GM18502 (cell line): ENCODE measurements at regions not wholly inside any gene's neighbourhood (a gene's known extent, or its start where the extent isn't known, plus 50 kb on each side); places are given as distances from the start of the nearest gene placed in this dataset.
"Not testable (repeated sequence)": the region's sequence is repeated elsewhere in the genome, so short reads cannot be mapped to it uniquely, and the experiment has no call there.

Experiments
- ATAC-seq: cut with Tn5 transposase; IDR thresholded peaks from one replicate; pipeline ENCODE4 v1.9.1; 2021; ENCODE audit warnings: mild to moderate bottlenecking; ENCODE audit not compliant: unreplicated experiment, poor library complexity

DNA sequence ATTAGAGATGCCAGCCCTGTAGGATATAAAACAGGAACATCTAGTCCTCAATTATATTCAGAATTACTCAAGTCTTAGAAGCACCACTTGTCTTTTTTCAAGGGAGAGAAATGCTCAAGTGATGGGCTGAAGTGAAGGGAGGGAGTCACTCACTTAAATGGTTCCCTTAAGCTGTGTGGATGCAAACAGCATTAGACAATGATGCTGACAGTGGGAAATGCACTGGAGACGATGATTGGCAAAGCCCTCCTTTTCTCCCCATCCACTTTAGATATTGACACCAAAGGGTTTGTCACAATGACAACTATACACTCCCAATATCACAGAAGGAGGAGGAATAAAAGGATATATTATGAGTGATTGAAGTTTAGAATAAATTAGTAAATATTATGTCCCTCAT is 491.4 kb upstream of the SMIM31 start:
- not testable (repeated sequence) for ATAC-seq

DNA sequence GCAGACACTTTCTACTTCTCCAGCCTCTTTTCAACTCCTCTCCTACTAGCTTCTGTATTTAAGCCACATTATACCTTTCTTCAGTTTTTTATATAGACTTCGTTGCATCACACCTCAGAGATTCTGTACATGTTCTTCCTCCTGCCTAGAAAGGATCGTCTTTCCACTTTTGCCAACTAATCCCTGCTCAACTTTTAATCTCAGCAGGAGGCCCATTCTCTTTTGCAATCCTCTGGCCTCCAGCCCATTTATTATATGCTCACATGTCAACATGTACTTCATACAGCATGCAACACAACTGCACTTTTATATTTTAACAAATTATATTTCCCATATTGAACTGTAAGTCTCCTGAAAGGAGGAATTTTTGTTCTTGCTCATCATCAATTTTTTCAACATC is 476.5 kb upstream of the SMIM31 start:
- ATAC-seq, result not testable (repeated sequence)

DNA sequence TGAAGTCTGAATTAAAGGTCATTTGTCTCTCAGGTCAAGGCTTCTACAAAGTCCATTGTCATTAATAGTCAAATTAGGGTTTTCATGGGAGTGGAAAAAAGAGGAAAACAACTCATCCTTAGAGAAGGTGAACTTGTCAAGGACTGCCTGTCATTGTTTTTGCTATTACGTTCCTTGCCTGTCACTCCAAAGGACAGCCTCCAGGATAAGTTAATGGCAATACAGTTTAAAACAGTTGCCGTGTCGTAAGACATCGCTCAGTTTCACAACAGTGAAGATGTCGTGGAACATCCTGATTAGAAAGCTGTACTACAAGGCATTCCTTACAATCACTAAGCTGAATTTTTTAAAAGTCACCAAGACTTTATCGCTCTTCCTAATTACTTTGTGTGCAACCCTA is 466.8 kb upstream of the SMIM31 start:
- no peak for ATAC-seq

DNA sequence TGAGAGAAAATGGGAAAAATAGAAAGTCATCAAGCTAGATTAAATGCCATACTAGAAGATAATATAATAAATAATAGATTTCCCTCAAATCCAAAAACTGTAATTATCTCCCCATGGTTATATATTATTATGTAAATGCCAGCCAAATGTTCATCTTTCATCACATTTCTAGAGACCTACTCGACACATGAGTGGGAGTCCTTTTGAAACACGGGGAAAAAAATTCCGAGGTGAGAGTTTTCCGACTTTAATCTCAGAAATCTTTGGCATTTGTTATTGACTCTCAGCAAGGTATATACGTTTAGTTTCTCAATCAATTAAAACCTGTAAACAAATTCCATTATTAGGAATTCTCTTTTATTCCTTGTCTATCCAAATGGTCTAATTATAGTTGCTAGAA is 465.4 kb upstream of the SMIM31 start:
- ATAC-seq, result no peak

DNA sequence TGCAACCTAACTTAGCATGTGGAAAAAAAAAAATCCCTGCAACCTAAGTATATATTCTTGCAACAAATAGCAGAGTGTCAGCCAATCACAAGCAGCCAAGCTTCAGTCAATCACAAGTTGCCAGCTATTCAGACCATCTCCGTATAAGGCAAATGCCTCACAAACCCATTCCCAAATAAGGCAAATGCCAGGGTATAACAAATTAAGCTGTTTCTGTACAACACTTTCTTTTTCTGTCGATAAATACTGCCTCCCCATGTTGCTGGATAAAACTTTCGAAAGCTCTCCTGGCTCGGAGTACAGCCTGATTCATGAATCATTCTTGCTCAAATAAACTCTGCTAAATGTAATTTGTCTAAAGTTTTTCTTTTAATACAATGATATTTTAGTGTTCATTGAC is 460.7 kb upstream of the SMIM31 start:
- no peak for ATAC-seq

DNA sequence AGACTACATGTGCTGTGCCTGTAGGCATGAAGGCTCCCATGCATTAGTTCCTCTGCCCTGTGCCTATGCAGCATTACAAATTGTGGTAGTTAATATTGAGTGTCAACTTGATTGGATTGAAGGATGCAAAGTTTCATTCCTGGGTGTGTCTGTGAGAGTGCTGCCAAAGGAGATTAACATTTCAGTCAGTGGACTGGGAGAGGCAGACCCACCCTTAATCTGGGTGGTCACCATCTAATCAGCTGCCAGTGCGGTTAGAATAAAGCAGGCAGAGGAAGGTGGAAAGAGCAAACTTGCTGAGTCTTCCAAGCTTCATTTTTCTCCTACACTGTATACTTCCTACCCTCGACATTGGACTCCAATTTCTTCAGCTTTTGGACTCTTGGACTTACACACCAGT is 460.2 kb upstream of the SMIM31 start:
- ATAC-seq, result no peak

DNA sequence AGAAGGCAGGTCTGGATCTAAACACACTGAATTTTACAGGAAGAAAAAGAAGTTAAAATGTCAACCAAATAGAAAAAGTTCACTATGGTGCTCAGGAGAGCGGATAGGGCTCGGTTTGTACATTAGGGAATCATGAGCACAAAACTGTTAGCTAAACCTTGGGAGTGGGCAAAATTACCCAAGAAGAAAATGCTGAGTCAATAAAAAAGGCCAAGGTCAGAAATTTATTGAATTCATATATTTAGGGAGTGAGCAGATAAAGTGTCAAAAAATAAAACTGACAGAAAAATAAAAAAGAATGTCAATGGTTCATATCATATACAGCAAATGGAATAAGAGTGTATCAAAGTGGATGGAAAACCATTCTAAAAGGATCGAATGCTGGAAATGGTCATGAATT is 452.5 kb upstream of the SMIM31 start:
- ATAC-seq, result no peak

DNA sequence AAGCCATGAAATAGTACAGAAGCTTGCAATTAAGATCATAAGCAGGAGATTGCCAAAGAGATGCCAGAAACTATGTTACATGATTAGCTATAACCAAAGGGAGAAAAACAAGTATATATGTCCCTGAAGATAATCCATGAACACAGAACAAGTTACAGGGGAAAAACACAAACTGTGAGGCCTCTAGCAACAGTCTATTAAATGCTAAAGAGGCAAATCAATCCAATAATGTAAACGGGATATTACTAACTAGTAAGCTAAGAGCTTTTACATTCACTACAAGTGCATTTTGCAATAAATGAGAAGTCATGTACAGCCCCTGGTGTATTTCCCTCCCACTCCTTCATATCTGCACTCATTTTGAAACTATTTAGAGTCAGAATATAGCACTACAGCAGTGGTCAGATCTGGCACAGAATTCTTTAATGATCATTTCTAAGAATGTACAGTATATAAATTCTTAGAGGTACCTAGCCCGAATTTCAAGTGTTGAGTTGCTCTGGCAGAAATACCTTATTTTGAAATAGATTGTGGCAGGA is 449.8 kb upstream of the SMIM31 start:
- peak; percentile 74 for ATAC-seq

DNA sequence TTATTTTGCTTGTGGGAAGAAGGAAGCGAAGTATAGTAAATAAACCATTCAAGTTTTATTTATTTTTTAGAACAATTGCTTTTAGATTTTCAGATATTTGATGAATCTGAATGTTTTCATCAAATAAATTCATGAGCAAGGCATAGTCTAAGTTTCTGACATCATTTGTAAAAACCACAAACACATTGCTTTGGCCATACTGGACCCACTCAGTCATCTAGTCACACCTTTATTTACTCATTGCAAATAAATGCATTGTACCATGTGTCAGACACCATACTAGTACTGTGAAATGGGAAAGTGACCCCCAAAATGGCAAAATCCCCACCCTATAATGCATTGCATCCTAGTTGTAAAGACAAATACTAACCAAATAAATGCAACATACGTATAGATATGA is 449.1 kb upstream of the SMIM31 start:
- ATAC-seq, result no peak

DNA sequence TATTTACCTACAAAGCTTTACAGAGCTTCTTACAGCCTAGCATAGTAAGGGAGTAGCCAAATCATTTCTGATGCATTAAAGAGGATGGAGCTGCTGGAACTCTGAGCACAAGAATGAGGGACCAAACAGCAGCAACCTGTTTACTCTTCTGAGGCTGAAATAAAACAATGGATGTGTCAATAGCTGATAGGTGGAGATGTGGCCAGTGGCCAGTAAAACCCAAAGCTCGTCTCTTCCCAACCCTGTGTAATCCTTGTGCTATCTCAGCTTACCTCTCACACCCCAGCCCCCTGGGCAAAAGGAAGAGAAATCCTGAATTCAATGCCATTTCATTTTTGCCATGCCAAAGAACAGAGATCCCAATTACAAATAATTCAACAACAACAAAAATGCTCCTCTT is 446.7 kb upstream of the SMIM31 start:
- ATAC-seq, result no peak

DNA sequence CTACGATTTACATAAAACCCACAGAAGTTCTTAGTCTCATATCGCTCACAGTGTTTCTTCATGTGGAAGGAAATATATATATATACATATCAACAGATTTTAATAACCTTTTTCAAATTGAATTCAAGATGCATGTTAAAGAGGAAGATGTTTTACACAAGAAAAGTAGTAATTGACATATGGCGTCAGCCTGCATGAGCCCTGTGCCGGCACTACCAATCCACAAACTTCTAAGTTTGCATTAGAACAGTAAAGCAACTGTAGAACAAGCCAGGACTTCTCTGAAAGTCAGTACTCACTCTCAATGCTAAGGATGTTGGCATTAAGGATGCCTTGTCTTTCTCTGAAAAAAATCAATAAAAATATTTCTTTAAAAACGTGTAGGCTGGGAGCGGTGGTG is 441.3 kb upstream of the SMIM31 start:
- no peak for ATAC-seq

DNA sequence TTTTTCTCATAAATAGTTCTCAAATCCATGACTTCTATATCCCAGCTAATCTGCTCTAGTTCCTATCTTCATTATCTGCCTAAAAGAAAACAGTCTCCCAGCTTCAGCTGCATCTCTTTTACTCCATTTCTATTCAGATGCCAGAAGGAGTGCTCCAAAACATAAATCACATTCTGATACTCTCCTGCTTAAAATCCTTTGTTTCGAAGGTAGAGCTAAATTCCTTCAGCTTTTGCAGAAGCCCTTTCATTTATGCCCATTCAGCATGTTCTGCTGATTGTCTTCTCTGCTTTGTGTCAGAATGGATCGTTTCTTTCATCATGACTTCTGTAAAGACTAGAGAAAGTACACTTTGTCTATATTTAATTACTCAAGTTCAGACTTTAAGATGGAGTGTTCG is 440.1 kb upstream of the SMIM31 start:
- ATAC-seq, result no peak

DNA sequence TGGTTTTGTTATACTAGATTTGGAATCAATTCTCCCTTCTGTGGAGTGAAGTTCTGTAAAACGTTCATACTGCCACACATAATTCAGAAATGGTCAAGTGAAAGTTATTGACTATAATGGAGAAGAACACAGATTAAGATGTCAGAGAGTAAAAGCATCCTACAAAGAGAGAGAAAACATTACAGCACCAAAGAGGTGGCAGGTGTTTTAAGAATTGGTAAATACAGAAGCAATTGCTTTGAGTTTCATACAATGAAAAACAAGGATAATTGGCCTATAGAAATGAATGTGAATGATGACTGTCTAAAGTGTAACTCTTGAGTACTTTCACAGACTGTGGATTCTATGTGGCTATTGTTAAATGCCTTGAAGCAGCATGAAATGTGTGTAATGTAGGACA is 435.6 kb upstream of the SMIM31 start:
- no peak for ATAC-seq

DNA sequence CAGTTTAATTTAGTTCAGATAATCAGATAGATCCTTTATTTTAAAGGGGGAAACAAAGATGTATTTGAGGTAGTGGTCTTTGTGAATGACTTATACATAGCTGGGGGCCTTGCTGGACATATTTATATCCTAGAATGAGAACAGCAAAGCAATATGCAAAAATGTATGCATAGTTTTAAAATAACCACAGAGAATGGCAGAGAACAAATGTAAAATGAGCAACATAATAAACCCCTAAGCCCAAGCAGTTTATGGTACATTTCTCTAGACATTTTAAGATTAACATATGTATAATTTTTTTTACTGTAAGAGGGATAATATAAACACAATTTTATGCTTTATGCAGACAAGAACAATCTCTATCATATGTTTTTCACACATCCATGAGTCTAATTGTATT is 434.2 kb upstream of the SMIM31 start:
- no peak for ATAC-seq

DNA sequence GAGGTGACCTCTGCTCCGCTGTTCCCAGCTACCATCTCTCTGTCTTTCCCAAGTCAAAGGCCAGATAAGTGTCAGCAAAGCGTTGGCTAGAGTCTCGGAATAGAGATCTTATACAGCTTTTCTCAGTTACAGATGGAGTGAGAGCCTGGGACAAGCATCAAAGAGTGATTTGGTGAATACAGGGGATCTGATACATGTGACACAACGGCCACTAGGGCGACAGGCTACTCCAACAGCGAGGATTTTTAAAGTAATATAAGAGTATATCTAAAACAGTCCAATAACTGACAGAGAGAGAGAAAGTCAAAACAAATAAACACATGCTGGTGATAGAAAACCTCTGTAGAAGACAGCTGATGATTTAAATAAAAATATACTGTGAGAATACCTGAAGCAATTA is 433.1 kb upstream of the SMIM31 start:
- no peak for ATAC-seq

DNA sequence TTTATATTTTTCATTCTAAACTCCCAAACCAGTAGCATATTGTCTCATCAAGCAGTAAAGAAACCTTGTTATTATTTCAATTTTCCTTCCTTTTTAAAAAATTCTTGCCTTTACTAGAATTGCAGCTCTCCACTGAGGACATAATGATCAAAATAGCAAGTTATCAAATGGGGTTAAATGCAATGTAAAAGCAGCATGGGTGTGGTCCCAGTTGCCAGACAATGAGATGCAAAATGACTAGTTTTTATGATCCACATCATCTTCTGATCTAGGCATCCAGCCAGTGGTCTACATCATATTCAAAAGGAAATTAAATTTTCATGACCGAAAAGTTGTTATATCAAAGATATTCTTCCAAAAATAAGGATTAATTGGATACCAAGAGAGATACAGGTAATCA is 427.9 kb upstream of the SMIM31 start:
- no peak for ATAC-seq

DNA sequence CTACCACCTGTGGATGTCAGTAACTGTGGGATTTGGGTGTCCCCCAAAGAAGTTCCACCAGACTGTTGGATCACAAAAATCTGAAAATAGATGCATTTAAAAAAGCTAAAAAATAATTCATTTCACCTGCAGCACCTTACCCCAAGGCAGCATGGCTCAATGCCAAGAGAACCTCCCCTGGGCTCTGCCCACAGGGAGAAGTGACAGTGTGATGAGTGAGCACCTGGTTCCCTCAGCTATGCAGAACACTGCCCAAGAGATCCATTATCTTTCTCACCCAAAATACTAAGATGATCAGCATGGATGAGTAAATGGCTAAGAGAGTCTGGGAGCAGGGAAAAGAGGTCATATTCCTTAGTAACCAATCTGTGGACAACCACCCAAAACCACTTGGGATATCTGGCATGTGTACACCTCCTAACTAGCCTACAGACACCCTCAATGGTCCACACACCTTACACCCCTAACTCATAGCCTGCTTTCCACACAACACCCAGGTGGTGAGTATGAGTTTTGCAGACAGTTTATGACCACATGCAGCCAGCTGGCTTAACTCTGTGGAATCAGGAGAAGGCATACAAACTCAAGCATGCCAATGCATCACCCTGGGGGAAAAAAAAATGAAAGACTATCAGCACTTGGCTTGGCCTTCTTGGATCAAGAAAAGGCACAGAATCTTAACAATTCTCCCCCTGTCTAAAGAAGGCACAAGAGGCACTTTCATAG is 416.5 kb upstream of the SMIM31 start:
- no peak for ATAC-seq

DNA sequence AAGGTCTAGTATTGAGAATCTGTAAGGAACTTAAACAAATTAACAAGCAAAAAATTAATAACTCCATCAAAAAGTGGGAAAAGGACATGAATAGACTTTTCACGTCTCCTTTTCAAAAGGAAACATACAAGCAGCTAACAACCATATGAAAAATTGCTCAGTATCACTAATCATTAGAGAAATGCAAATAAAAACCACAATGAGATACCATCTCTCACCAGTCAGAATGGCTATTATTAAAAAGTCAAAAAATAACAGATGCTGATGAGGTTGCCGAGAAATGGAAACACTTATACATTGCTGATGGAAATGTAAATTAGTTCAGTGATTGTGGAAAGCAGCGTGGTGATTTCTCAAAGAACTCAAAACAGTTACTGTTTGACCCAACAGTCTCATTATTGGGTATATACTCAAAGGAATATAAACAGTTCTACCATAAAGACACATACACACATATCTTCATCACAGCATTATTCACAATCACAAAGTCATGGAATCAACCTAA is 410.4 kb upstream of the SMIM31 start:
- no peak for ATAC-seq

DNA sequence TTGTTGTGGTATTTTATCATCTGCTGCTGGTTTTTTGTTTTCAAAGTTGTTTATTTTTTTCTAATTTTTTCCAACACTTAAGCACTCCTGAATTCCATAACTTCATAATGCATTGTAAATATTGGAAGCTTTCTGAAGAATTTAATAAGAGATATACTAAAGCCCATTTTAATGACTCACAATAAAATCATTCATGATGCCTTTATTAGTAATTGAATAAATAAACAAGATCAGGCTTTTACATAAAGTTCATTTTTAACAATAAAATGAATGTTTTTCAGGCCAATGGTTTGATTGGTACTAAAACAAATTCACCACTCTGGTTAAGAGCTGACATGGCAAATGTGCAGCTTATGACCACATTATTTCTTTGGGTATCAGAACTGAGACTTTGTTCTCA is 408.2 kb upstream of the SMIM31 start:
- no peak for ATAC-seq

DNA sequence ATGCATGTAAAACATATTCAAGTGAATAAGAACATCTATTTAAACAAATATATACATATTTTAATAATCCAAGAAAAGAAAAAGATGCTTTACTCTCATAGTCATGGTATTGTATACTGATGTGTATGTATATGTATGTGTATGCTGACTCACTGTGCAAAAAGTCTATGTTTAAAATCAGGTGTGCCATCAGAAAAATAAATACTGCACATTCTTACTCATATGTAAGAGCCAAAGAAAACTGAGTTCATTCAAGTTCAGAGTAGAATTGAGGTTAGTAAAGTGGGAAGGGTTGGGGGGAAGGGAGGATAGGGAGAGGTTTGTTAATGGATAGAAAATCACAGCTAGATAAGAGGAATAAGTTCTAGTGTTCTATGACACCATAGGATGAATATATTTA is 403.9 kb upstream of the SMIM31 start:
- ATAC-seq, result no peak

DNA sequence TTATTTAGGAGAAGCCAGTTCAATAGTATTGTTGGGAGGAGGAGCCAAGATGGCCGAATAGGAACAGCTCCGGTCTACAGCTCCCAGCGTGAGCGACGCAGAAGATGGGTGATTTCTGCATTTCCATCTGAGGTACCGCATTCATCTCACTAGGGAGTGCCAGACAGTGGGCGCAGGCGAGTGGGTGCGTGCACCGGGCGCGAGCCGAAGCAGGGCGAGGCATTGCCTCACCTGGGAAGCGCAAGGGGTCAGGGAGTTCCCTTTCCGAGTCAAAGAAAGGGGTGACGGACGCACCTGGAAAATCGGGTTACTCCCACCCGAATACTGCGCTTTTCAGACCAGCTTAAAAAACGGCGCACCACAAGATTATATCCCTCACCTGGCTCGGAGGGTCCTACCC is 403.2 kb upstream of the SMIM31 start:
- not testable (repeated sequence) for ATAC-seq

DNA sequence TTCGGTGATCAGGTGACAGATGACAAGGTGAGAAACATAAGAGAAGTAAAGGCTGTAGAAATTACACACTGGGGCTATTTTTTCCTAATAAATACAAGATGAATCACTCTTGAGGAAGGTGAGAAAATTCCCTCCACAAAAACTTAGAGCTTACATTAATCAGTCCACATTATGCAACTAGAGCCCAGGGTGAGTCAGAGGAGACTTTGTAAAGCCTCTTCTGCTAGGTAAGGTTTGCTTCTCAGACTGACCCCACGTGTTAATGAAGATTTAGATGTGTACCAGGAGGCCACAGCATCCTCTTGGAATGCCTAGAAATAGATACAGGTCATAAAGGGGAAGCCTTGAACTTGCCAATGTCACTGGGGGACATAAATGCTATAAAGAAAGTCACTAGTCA is 396.0 kb upstream of the SMIM31 start:
- no peak for ATAC-seq
